Neural cell (in vitro differentiated cells): ENCODE measurements at regions not wholly inside any gene's neighbourhood (a gene's known extent, or its start where the extent isn't known, plus 50 kb on each side); places are given as distances from the start of the nearest gene placed in this dataset.

Experiments used
- CTCF ChIP-seq: fragments of 450-650 bp; IDR thresholded peaks from 2 replicates; pipeline ENCODE4 v1.5.1; 2014; ENCODE audit warnings: antibody characterized with exemption, mild to moderate bottlenecking, moderate library complexity; ENCODE audit not compliant: poor library complexity, severe bottlenecking
- EP300 ChIP-seq: fragments of 450-650 bp; conservative IDR thresholded peaks from 2 replicates; pipeline ENCODE4 v1.6.1; 2014; ENCODE audit warnings: antibody characterized with exemption, mild to moderate bottlenecking, moderate library complexity; ENCODE audit not compliant: poor library complexity, severe bottlenecking
- EZH2 ChIP-seq: fragments of 200-600, 300-800 bp; shearing (Covaris generic), sonication (generic); IDR thresholded peaks from 2 replicates; pipeline ENCODE4 v1.6.1; 2014; ENCODE audit warnings: antibody characterized with exemption, low read length, borderline replicate concordance, mild to moderate bottlenecking; ENCODE audit not compliant: insufficient read depth, poor library complexity, severe bottlenecking
- MXI1 ChIP-seq: fragments of 450-650 bp; conservative IDR thresholded peaks from 2 replicates; pipeline ENCODE4 v1.6.1; 2014; ENCODE audit warnings: antibody characterized with exemption, mild to moderate bottlenecking; ENCODE audit not compliant: poor library complexity, severe bottlenecking
- POLR2AphosphoS5 ChIP-seq: IDR thresholded peaks from 2 replicates; pipeline ENCODE4 v1.6.1; 2012
- RAD21 ChIP-seq: fragments of 450-650 bp; conservative IDR thresholded peaks from 2 replicates; pipeline ENCODE4 v1.6.1; 2014; ENCODE audit warnings: antibody characterized with exemption, mild to moderate bottlenecking, moderate library complexity
- REST ChIP-seq: IDR thresholded peaks from 2 replicates; pipeline ENCODE4 v1.6.1; 2012; ENCODE audit warnings: borderline replicate concordance
- TAF1 ChIP-seq: IDR thresholded peaks from 2 replicates; pipeline ENCODE4 v1.6.1; 2012; ENCODE audit warnings: low read depth

GRCh38 chr6:3531481-3531880 is 74.6 kb upstream of the SLC22A23 start:
- no peak for TF ChIP-seq CTCF
- TF ChIP-seq EZH2, result no peak
- TF ChIP-seq POLR2AphosphoS5, result no peak
- TF ChIP-seq EP300, result no peak
- TF ChIP-seq REST, result no peak
- TF ChIP-seq MXI1, result no peak
- no peak for TF ChIP-seq RAD21
- TF ChIP-seq TAF1, result no peak
